Right lobe of liver (tissue), 6 donors: ENCODE measurements at regions not wholly inside any gene's neighbourhood (a gene's known extent, or its start where the extent isn't known, plus 50 kb on each side); places are given as distances from the start of the nearest gene placed in this dataset.
A peak's percentile ranks its signal among the peaks of the same experiment; 100 is the strongest.

ENCODE experiments used
- ATAC-seq, 4 donors: fragments of 200-7000 bp; cut with Tn5 transposase; one replicate each; pipeline ENCODE4 v1.9.1; 2020; ENCODE audit warnings: mild to moderate bottlenecking in 4 of 4, moderate library complexity in 4 of 4
- DNase-seq, 3 donors: peaks; one replicate each; pipeline ENCODE4 v3.0.0-alpha.2; 2020
- H3K27ac ChIP-seq, 3 donors: fragments of 200-600 bp; one replicate each; pipeline ENCODE4 v1.8.0; 2022
- H3K27me3 ChIP-seq, 2 donors: fragments of 200-600 bp; one replicate each; pipeline ENCODE4 v1.8.0; 2022
- H3K36me3 ChIP-seq, 4 donors: fragments of 200-600 bp; sonication (generic) in 1 of 4; one replicate each; pipeline versions ENCODE4 v1.5.1 to v1.8.0; 2017 to 2022; ENCODE audit warnings: control low read depth in 1 of 4
- H3K4me1 ChIP-seq, 4 donors: fragments of 200-600 bp; sonication (generic) in 1 of 4; one replicate each; pipeline versions ENCODE4 v1.5.1 to v1.8.0; 2017 to 2022; ENCODE audit warnings: control low read depth in 1 of 4
- H3K4me3 ChIP-seq, 3 donors: fragments of 200-600 bp; one replicate each; pipeline ENCODE4 v1.8.0; 2022
- H3K9me3 ChIP-seq, 4 donors: fragments of 200-600 bp; sonication (generic) in 1 of 4; one replicate each; pipeline versions ENCODE4 v1.5.1 to v1.8.0; 2017 to 2022; ENCODE audit warnings: control low read depth in 1 of 4
- POLR2A ChIP-seq: fragments of 450-650 bp; IDR thresholded peaks from one replicate; pipeline ENCODE4 v1.6.1; 2017; ENCODE audit warnings: antibody characterized with exemption, mild to moderate bottlenecking
- WGBS: methylation state at CpG from one replicate; pipeline ENCODE4 v1.1.6; 2018; ENCODE audit warnings: low coverage, low lambda C conversion rate; ENCODE audit not compliant: insufficient coverage; ENCODE audit errors: missing lambda C conversion rate; 5-methylcytosine and 5-hydroxymethylcytosine counted together
- intact Hi-C, 2 donors: fragments of 100-400 bp; cut with DNase I; formaldehyde crosslinking; loops; one replicate each; pipeline versions ENCODE4 v1.11.2 to v1.14.1; 2022
- TF ChIP-seq, protein P1 (sequence below), 4 donors: fragments of 200-600 bp in 3 of 4; fragments of 450-650 bp in 1 of 4; IDR thresholded peaks; one replicate each; pipeline versions ENCODE4 v1.5.1 to v1.8.0; 2016 to 2022; ENCODE audit warnings: antibody characterized with exemption in 4 of 4, mild to moderate bottlenecking in 2 of 4
- donor health status: DM: no; HTN: yes; CAD: no.
- donor health status: DM: no; HTN: no; CAD: no.
- donor health status: DM: no; HTN: no; CAD: no.
- donor health status: DM: no; HTN: yes; CAD: no.
- donor health status: DM: no; HTN: yes; CAD: no.

GRCh38 chr1:29531596-29531995, 295.3 kb downstream of the PTPRU start:
- intact Hi-C loops = no loop called here
- Histone ChIP-seq H3K27me3 (no peaks in the 10 kb centered on the region), H3K4me3 (no peak overlapping the region), H3K4me1 (no peaks in the 10 kb centered on the region), H3K27ac (no peak overlapping the region), H3K9me3 (no peaks in the 10 kb centered on the region), H3K36me3 (no peaks in the 10 kb centered on the region)
- no peak for ATAC-seq
- peak in 1 of 3 donors; percentile 13 for DNase-seq
- 26% methylated on average over 2 of the region's 2 CpGs for WGBS
- TF ChIP-seq, protein P1, sequence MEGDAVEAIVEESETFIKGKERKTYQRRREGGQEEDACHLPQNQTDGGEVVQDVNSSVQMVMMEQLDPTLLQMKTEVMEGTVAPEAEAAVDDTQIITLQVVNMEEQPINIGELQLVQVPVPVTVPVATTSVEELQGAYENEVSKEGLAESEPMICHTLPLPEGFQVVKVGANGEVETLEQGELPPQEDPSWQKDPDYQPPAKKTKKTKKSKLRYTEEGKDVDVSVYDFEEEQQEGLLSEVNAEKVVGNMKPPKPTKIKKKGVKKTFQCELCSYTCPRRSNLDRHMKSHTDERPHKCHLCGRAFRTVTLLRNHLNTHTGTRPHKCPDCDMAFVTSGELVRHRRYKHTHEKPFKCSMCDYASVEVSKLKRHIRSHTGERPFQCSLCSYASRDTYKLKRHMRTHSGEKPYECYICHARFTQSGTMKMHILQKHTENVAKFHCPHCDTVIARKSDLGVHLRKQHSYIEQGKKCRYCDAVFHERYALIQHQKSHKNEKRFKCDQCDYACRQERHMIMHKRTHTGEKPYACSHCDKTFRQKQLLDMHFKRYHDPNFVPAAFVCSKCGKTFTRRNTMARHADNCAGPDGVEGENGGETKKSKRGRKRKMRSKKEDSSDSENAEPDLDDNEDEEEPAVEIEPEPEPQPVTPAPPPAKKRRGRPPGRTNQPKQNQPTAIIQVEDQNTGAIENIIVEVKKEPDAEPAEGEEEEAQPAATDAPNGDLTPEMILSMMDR (IDR thresholded peaks at IDR 0.05) = no peak
- no peak for TF ChIP-seq POLR2A

GRCh38 chr1:29529677-29530278, 293.5 kb downstream of the PTPRU start:
- ATAC-seq = no peak
- H3K4me3 ChIP-seq = no peak overlapping the region
- DNase-seq = no peak
- TF ChIP-seq, protein P1 (IDR thresholded peaks at IDR 0.05) = no peak
- no peak for TF ChIP-seq POLR2A
- no peaks in the 10 kb centered on the region for H3K4me1 ChIP-seq
- no peaks in the 10 kb centered on the region for H3K27me3 ChIP-seq
- intact Hi-C loops = no loop called here
- no peaks in the 10 kb centered on the region for H3K9me3 ChIP-seq
- 25% methylated on average over 1 of the region's 1 CpG for WGBS
- H3K27ac ChIP-seq = no peak overlapping the region
- H3K36me3 ChIP-seq = no peaks in the 10 kb centered on the region

DNA sequence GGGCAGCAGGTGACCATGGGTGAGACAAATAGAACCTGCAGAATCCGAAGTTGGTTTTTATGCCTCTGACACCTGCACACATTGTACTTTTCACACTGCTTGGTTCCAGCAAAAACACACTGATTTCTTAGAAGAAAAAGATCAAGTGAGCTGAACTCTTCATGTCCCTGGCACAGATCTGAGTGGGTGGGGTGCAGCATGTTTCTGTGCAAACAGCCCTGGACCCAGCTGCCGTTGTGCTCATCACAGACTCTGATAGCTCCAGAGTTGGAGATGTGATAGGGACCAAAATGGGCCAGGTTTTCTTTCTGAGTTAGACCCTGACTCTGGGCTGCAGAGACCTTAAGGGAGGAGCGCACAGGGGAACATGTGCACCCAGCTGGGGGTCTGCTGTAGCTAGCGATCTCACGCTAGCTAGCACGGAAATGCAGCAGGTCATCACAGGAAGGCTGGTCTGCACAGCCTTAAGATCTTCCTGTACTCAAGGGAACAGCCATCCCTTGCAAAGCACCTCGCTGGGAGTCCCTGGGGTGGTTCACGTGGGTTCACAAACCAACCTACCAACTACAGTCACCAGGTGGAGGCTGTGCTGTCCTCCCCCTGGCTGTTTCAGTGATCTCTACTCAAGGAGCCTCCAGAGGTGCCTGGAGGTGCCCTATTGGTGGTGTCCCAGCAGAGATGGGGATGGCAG, 291.1 kb downstream of the PTPRU start:
- Histone ChIP-seq H3K4me3 (no peak overlapping the region), H3K36me3 (no peaks in the 10 kb centered on the region), H3K27me3 (no peaks in the 10 kb centered on the region), H3K4me1 (no peaks in the 10 kb centered on the region), H3K9me3 (no peaks in the 10 kb centered on the region), H3K27ac (no peak overlapping the region)
- WGBS = 20% methylated on average over 3 of the region's 8 CpGs
- DNase-seq (peak in 1 of 3 donors; percentile 12), ATAC-seq (no peak)
- intact Hi-C loops = no loop called here
- TF ChIP-seq POLR2A = no peak
- TF ChIP-seq, protein P1 (IDR thresholded peaks at IDR 0.05) = no peak

DNA sequence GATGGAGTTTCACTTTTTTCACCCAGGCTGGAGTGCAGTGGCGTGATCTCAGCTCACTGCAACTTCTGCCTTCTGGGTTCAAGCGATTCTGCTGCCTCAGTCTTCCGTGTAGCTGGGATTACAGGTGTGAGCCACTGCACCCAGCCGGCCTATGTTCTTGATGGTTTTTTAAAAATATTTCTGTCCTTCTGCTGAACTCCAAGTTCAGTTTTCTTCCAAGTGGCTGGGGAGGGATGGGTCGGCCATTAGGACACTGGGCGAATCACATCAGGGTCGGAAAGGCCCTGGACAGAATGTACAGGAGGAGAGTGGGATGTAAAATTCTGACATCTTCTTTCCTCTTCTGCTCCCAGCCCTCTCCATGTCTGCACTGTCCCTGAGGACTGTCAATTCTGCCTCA, 289.6 kb downstream of the PTPRU start:
- H3K4me3 ChIP-seq = no peak overlapping the region
- H3K27ac ChIP-seq = no peak overlapping the region
- no peaks in the 10 kb centered on the region for H3K27me3 ChIP-seq
- H3K4me1 ChIP-seq = no peaks in the 10 kb centered on the region
- ATAC-seq = no peak
- H3K36me3 ChIP-seq = no peaks in the 10 kb centered on the region
- DNase-seq = peak in 1 of 3 donors; percentile 17
- TF ChIP-seq, protein P1 (IDR thresholded peaks at IDR 0.05) = no peak
- TF ChIP-seq POLR2A = no peak
- intact Hi-C loops = no loop called here
- WGBS = 59% methylated on average over 7 of the region's 7 CpGs
- no peaks in the 10 kb centered on the region for H3K9me3 ChIP-seq
